Fibroblast of pulmonary artery (primary cell): ENCODE measurements at regions not wholly inside any gene's neighbourhood (a gene's known extent, or its start where the extent isn't known, plus 50 kb on each side); places are given as distances from the start of the nearest gene placed in this dataset.

Experiments
- DNase-seq: peaks from one replicate; pipeline ENCODE4 v3.0.0-alpha.2; 2010; ENCODE audit warnings: low read depth
- H3K4me3 ChIP-seq: replicated peaks from 2 replicates; pipeline ENCODE4 v1.5.1; 2011; ENCODE audit warnings: low read depth, mild to moderate bottlenecking, control low read depth, low read length, moderate library complexity
- CTCF ChIP-seq: IDR thresholded peaks from 2 replicates; pipeline ENCODE4 v1.5.1; 2011; ENCODE audit warnings: mild to moderate bottlenecking, control low read depth, low read length, inconsistent platforms; ENCODE audit errors: missing control alignments

GRCh38 chr4:71151054-71151453 is 157.6 kb downstream of the DCK start:
- no peak for TF ChIP-seq CTCF
- no peak overlapping the region for H3K4me3 ChIP-seq
- DNase-seq = no peak

GRCh38 chr4:71156616-71157015 is 163.2 kb downstream of the DCK start:
- no peak for DNase-seq
- TF ChIP-seq CTCF = no peak
- no peak overlapping the region for H3K4me3 ChIP-seq

DNA sequence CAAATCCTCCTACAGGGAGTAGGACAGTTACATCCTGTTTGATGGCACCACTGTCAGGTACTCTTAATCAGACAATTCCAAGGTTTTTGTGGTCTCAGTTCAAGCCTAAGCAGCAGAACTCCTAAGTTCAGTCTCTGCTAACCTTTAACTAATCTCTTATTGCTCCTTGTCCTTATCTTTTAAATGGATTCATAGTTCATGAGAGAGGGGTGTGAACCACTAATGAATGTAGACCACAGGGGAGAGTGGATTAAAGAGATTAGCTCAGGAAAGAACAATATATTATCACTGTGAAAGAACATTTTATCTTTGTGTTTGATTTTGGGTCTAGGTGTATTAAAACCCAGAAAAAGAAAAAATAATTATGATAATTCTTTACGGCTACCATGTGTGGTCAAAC is 168.9 kb downstream of the DCK start:
- DNase-seq = no peak
- TF ChIP-seq CTCF = no peak
- H3K4me3 ChIP-seq = no peak overlapping the region

- no peak overlapping the region for H3K4me3 ChIP-seq
- DNase-seq = no peak
- no peak for TF ChIP-seq CTCF
Observed at GRCh38 chr4:71163317-71163716, 169.9 kb downstream of the DCK start.

DNA sequence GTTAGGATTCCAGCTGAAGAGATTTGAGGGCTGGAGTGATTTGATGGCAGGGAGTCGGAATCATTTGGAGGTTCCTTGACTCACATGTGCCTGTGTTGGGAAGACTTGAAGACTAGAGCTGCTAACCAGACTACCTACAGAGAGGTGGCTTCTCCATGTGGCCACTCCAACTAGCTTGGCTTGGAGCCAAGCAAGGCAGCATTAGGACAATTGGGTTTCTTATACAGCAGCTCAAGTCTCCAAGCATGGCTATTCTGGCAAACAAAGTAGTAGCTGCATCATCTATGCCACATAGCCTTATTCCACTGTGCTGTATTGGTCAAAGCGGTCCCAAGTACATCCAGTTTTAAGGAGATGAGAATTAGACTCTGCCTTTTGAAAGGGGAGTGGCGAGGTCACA is 171.7 kb upstream of the SLC4A4 start:
- TF ChIP-seq CTCF = no peak

GRCh38 chr4:71171592-71171991 is 167.2 kb upstream of the SLC4A4 start:
- no peak for DNase-seq
- H3K4me3 ChIP-seq = no peak overlapping the region
- no peak for TF ChIP-seq CTCF

More for the DNA sequence above, 171.7 kb upstream of the SLC4A4 start:
- H3K4me3 ChIP-seq = no peak overlapping the region
- DNase-seq = no peak

DNA sequence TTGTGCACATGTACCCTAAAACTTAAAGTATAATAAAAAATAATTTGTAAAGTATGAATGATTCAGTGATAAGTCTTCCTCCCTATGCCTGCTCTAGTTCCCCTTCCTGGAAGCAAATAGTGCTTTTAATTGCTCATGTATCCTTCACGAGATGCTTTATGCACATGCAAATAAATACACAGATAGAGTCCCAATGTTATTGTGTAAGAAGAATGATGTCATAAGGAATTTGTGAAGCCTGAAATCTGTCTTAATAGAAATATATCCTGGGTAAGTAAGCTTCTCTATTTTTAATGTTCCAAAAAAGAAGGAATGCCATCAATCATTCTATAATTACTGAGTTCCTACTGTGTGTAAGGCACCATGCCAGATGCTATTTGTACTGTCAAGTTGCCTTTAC is 157.5 kb upstream of the SLC4A4 start:
- no peak overlapping the region for H3K4me3 ChIP-seq
- DNase-seq = no peak
- TF ChIP-seq CTCF = no peak
